IMR-90 (cell line): ENCODE measurements at regions not wholly inside any gene's neighbourhood (a gene's known extent, or its start where the extent isn't known, plus 50 kb on each side); places are given as distances from the start of the nearest gene placed in this dataset.

ENCODE experiments used
- CEBPB ChIP-seq: IDR thresholded peaks from 2 replicates; pipeline ENCODE4 v1.6.1; 2012; ENCODE audit warnings: low read depth, low read length, improper control_type of control experiment
- ELK1 ChIP-seq: fragments of 150-350 bp; IDR thresholded peaks from 2 replicates; pipeline ENCODE4 v1.6.1; 2016; ENCODE audit warnings: low read depth, mild to moderate bottlenecking, low read length, moderate library complexity, borderline replicate concordance
- MXI1 ChIP-seq: IDR thresholded peaks from 2 replicates; pipeline ENCODE4 v1.6.1; 2012; ENCODE audit warnings: low read depth, mild to moderate bottlenecking, low read length, moderate library complexity, borderline replicate concordance
- RCOR1 ChIP-seq: IDR thresholded peaks from 2 replicates; pipeline ENCODE4 v1.6.1; 2012; ENCODE audit warnings: mild to moderate bottlenecking, low read length, improper control_type of control experiment; ENCODE audit not compliant: insufficient replicate concordance
- USF2 ChIP-seq: fragments of 150-350 bp; IDR thresholded peaks from 2 replicates; pipeline ENCODE4 v1.6.1; 2017; ENCODE audit warnings: mild to moderate bottlenecking, antibody characterized with exemption, low read length, low read depth
- TF ChIP-seq, protein P1 (sequence below): conservative IDR thresholded peaks from 2 replicates; pipeline ENCODE4 v1.5.1; 2012; ENCODE audit warnings: mild to moderate bottlenecking, low read depth, low read length, improper control_type of control experiment

GRCh38 chr2:199646439-199646838 is 188.7 kb upstream of the SATB2 start:
- TF ChIP-seq, protein P1, sequence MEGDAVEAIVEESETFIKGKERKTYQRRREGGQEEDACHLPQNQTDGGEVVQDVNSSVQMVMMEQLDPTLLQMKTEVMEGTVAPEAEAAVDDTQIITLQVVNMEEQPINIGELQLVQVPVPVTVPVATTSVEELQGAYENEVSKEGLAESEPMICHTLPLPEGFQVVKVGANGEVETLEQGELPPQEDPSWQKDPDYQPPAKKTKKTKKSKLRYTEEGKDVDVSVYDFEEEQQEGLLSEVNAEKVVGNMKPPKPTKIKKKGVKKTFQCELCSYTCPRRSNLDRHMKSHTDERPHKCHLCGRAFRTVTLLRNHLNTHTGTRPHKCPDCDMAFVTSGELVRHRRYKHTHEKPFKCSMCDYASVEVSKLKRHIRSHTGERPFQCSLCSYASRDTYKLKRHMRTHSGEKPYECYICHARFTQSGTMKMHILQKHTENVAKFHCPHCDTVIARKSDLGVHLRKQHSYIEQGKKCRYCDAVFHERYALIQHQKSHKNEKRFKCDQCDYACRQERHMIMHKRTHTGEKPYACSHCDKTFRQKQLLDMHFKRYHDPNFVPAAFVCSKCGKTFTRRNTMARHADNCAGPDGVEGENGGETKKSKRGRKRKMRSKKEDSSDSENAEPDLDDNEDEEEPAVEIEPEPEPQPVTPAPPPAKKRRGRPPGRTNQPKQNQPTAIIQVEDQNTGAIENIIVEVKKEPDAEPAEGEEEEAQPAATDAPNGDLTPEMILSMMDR: no peak
- TF ChIP-seq USF2: no peak
- TF ChIP-seq ELK1: no peak
- TF ChIP-seq CEBPB: no peak
- no peak for TF ChIP-seq MXI1
- no peak for TF ChIP-seq RCOR1
